Activated CD8-positive, alpha-beta T cell treated with anti-CD3 and anti-CD28 coated beads, Interleukin-2, amount 10 ng/mL, durations not matched to agents 7 days and 5 days (primary cell): ENCODE measurements at regions not wholly inside any gene's neighbourhood (a gene's known extent, or its start where the extent isn't known, plus 50 kb on each side); places are given as distances from the start of the nearest gene placed in this dataset.

Source experiments
- ATAC-seq: fragments of 150-1000 bp; cut with Tn5 transposase; one replicate; pipeline ENCODE4 v1.10.0; 2021; ENCODE audit warnings: moderate library complexity
- CTCF ChIA-PET: fragments of 350-600 bp; sonication (Branson Sonifier 250); formaldehyde crosslinking; loops from one replicate; lab custom pipeline; 2021; ENCODE audit warnings: antibody characterized with exemption; lab: Charles Lee
- POLR2A ChIA-PET: fragments of 350-600 bp; sonication (Branson Sonifier 250); formaldehyde crosslinking; loops from one replicate; lab custom pipeline; 2021; ENCODE audit warnings: antibody characterized with exemption; lab: Charles Lee
- DNase-seq: peaks from one replicate; pipeline ENCODE4 v3.0.0-alpha.2; 2020
- H3K27ac Mint-ChIP-seq: one replicate; pipeline ENCODE4 v1.8.0; 2021; ENCODE audit warnings: mild to moderate bottlenecking, mixed read lengths
- H3K27me3 Mint-ChIP-seq: one replicate; pipeline ENCODE4 v1.8.0; 2021; ENCODE audit warnings: low read depth, mixed read lengths
- H3K36me3 Mint-ChIP-seq: one replicate; pipeline ENCODE4 v1.8.0; 2021; ENCODE audit warnings: low read depth, mixed read lengths
- H3K4me1 Mint-ChIP-seq: one replicate; pipeline ENCODE4 v1.8.0; 2021; ENCODE audit warnings: low read depth, mixed read lengths
- H3K4me3 Mint-ChIP-seq: one replicate; pipeline ENCODE4 v1.8.0; 2021; ENCODE audit warnings: mild to moderate bottlenecking, mixed read lengths
- H3K9me3 Mint-ChIP-seq: one replicate; pipeline ENCODE4 v1.8.0; 2022; ENCODE audit warnings: mixed read lengths; ENCODE audit not compliant: insufficient read depth

- no peaks in the 10 kb centered on the region for H3K9me3 Mint-ChIP-seq
- ChIA-PET POLR2A (no interaction called here), CTCF (interaction anchor here (1.3 to 1.5 kb wide), 2 partner anchors 16 to 58 kb away, joined by 3 to 6 read pairs; no protein-coding TSS in a partner anchor)
- H3K27ac Mint-ChIP-seq = no peak overlapping the region
- DNase-seq = no peak
- peaks cover 29% of the 10 kb centered on the region for H3K4me1 Mint-ChIP-seq
- no peak overlapping the region for H3K4me3 Mint-ChIP-seq
- H3K36me3 Mint-ChIP-seq = no peaks in the 10 kb centered on the region
- no peak for ATAC-seq
- no peaks in the 10 kb centered on the region for H3K27me3 Mint-ChIP-seq
Measured at GRCh38 chr9:121562301-121562700, 62.7 kb upstream of the GGTA1 start.

- DNase-seq = no peak
- Mint-ChIP-seq H3K9me3 (no peaks in the 10 kb centered on the region), H3K36me3 (no peaks in the 10 kb centered on the region), H3K27ac (no peak overlapping the region), H3K4me1 (peaks cover 18% of the 10 kb centered on the region), H3K4me3 (no peak overlapping the region), H3K27me3 (no peaks in the 10 kb centered on the region)
- ChIA-PET CTCF (no interaction called here), POLR2A (no interaction called here)
- no peak for ATAC-seq
Measured at GRCh38 chr9:121563425-121563824, 63.8 kb upstream of the GGTA1 start.

GRCh38 chr9:121563881-121564460, 64.3 kb upstream of the GGTA1 start:
- DNase-seq (no peak), ATAC-seq (no peak)
- H3K27me3 Mint-ChIP-seq = no peaks in the 10 kb centered on the region
- no peaks in the 10 kb centered on the region for H3K36me3 Mint-ChIP-seq
- H3K4me3 Mint-ChIP-seq = no peak overlapping the region
- CTCF ChIA-PET = no interaction called here
- no peak overlapping the region for H3K27ac Mint-ChIP-seq
- peaks cover 13% of the 10 kb centered on the region for H3K4me1 Mint-ChIP-seq
- POLR2A ChIA-PET = no interaction called here
- no peaks in the 10 kb centered on the region for H3K9me3 Mint-ChIP-seq

- ChIA-PET POLR2A (no interaction called here), CTCF (no interaction called here)
- peaks cover 8% of the 10 kb centered on the region for H3K4me1 Mint-ChIP-seq
- H3K27ac Mint-ChIP-seq = no peak overlapping the region
- peaks cover 2% of the 10 kb centered on the region for H3K27me3 Mint-ChIP-seq
- DNase-seq = no peak
- no peak for ATAC-seq
- H3K9me3 Mint-ChIP-seq = no peaks in the 10 kb centered on the region
- H3K4me3 Mint-ChIP-seq = no peak overlapping the region
- no peaks in the 10 kb centered on the region for H3K36me3 Mint-ChIP-seq
Measured at GRCh38 chr9:121564504-121565260, 65.0 kb upstream of the GGTA1 start.

GRCh38 chr9:121566481-121567465, 67.1 kb upstream of the GGTA1 start:
- no peak for DNase-seq
- ChIA-PET CTCF (interaction anchor here (1.6 kb wide), 1 partner anchor 9 kb away, joined by 4 read pairs; no protein-coding TSS in a partner anchor), POLR2A (no interaction called here)
- ATAC-seq = no peak
- Mint-ChIP-seq H3K36me3 (no peaks in the 10 kb centered on the region), H3K27ac (no peak overlapping the region), H3K4me3 (no peak overlapping the region), H3K27me3 (peaks cover 5% of the 10 kb centered on the region), H3K9me3 (no peaks in the 10 kb centered on the region), H3K4me1 (peaks cover 3% of the 10 kb centered on the region)

GRCh38 chr9:121567500-121568342, 68.1 kb upstream of the GGTA1 start:
- CTCF ChIA-PET = interaction anchor here (0.8 to 1.6 kb wide), 2 partner anchors 10 to 18 kb away, joined by 3 to 4 read pairs; no protein-coding TSS in a partner anchor
- Mint-ChIP-seq H3K27ac (no peak overlapping the region), H3K36me3 (no peaks in the 10 kb centered on the region), H3K4me1 (no peaks in the 10 kb centered on the region), H3K4me3 (no peak overlapping the region), H3K9me3 (no peaks in the 10 kb centered on the region), H3K27me3 (peaks cover 5% of the 10 kb centered on the region)
- no peak for ATAC-seq
- DNase-seq = no peak
- POLR2A ChIA-PET = no interaction called here

- ChIA-PET POLR2A (no interaction called here), CTCF (interaction anchor here (0.8 to 1.6 kb wide), 2 partner anchors 11 to 18 kb away, joined by 3 to 4 read pairs; no protein-coding TSS in a partner anchor)
- Mint-ChIP-seq H3K27me3 (peaks cover 5% of the 10 kb centered on the region), H3K4me3 (no peak overlapping the region), H3K9me3 (no peaks in the 10 kb centered on the region), H3K4me1 (no peaks in the 10 kb centered on the region), H3K36me3 (no peaks in the 10 kb centered on the region), H3K27ac (no peak overlapping the region)
- no peak for DNase-seq
- no peak for ATAC-seq
Measured at GRCh38 chr9:121568343-121569265, 69.0 kb upstream of the GGTA1 start.

- ChIA-PET CTCF (no interaction called here), POLR2A (no interaction called here)
- no peak for DNase-seq
- Mint-ChIP-seq H3K27ac (no peak overlapping the region), H3K27me3 (peaks cover 5% of the 10 kb centered on the region), H3K4me1 (no peaks in the 10 kb centered on the region), H3K4me3 (no peak overlapping the region), H3K36me3 (no peaks in the 10 kb centered on the region), H3K9me3 (no peaks in the 10 kb centered on the region)
- no peak for ATAC-seq
Measured at GRCh38 chr9:121569266-121569648, 69.6 kb upstream of the GGTA1 start.

- Mint-ChIP-seq H3K9me3 (no peaks in the 10 kb centered on the region), H3K27ac (no peak overlapping the region), H3K36me3 (no peaks in the 10 kb centered on the region), H3K4me3 (no peak overlapping the region), H3K4me1 (no peaks in the 10 kb centered on the region), H3K27me3 (peaks cover 7% of the 10 kb centered on the region)
- CTCF ChIA-PET = no interaction called here
- POLR2A ChIA-PET = no interaction called here
- DNase-seq (no peak), ATAC-seq (no peak)
Measured at GRCh38 chr9:121572581-121572980, 72.9 kb upstream of the GGTA1 start.

- CTCF ChIA-PET = interaction anchor here (0.7 to 1.1 kb wide), 2 partner anchors 24 to 66 kb away, joined by 3 read pairs; no protein-coding TSS in a partner anchor
Measured at GRCh38 chr9:121573717-121574485, 74.3 kb upstream of the GGTA1 start.

More at GRCh38 chr9:121573717-121574485, 74.3 kb upstream of the GGTA1 start:
- Mint-ChIP-seq H3K4me3 (no peak overlapping the region), H3K4me1 (no peaks in the 10 kb centered on the region), H3K9me3 (no peaks in the 10 kb centered on the region), H3K27ac (no peak overlapping the region), H3K36me3 (no peaks in the 10 kb centered on the region), H3K27me3 (peaks cover 7% of the 10 kb centered on the region)
- ATAC-seq = no peak
- POLR2A ChIA-PET = no interaction called here
- no peak for DNase-seq
